Fibroblast of the aortic adventitia (primary cell): ENCODE measurements at regions not wholly inside any gene's neighbourhood (a gene's known extent, or its start where the extent isn't known, plus 50 kb on each side); places are given as distances from the start of the nearest gene placed in this dataset.

Experiments used
- DNase-seq: peaks from one replicate; pipeline ENCODE4 v3.0.0-alpha.2; 2010; ENCODE audit warnings: low read depth
- H3K4me3 ChIP-seq: 2 replicates; pipeline ENCODE4 v1.5.1; 2011; ENCODE audit warnings: low read depth, mild to moderate bottlenecking, control low read depth, low read length, moderate library complexity
- TF ChIP-seq, protein P1 (sequence below): IDR thresholded peaks from 2 replicates; pipeline ENCODE4 v1.5.1; 2011; ENCODE audit warnings: mild to moderate bottlenecking, low read length, control low read depth, inconsistent platforms; ENCODE audit not compliant: insufficient read depth

DNA sequence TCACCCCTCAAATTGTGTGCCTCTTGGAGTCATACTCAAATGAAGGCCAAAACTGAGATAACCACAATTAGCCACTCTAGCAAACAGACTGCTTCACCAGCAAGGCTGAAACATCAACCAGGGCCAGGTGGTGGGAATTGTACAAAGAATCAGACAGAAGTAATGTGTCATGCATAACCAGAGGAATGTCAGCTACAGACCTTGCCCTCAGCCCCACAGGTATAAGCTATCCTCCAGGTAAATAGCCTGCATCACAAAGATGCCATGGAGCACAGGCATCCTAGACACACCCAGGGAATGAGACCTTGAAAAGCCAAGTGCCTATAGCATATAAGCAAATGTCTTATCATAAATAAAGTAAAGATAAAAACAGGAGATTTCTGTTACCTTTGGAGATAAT is 242.7 kb downstream of the CETN3 start:
- H3K4me3 ChIP-seq: no peak overlapping the region
- TF ChIP-seq, protein P1, sequence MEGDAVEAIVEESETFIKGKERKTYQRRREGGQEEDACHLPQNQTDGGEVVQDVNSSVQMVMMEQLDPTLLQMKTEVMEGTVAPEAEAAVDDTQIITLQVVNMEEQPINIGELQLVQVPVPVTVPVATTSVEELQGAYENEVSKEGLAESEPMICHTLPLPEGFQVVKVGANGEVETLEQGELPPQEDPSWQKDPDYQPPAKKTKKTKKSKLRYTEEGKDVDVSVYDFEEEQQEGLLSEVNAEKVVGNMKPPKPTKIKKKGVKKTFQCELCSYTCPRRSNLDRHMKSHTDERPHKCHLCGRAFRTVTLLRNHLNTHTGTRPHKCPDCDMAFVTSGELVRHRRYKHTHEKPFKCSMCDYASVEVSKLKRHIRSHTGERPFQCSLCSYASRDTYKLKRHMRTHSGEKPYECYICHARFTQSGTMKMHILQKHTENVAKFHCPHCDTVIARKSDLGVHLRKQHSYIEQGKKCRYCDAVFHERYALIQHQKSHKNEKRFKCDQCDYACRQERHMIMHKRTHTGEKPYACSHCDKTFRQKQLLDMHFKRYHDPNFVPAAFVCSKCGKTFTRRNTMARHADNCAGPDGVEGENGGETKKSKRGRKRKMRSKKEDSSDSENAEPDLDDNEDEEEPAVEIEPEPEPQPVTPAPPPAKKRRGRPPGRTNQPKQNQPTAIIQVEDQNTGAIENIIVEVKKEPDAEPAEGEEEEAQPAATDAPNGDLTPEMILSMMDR: no peak
- DNase-seq: no peak

GRCh38 chr5:90162324-90162723 is 247.2 kb downstream of the CETN3 start:
- no peak overlapping the region for H3K4me3 ChIP-seq
- DNase-seq: no peak
- TF ChIP-seq, protein P1: no peak

- TF ChIP-seq, protein P1: peak; percentile 42
- H3K4me3 ChIP-seq: no peak overlapping the region
- peak; percentile 76 for DNase-seq
These were observed 248.1 kb downstream of the CETN3 start for GRCh38 chr5:90161414-90161813.

- H3K4me3 ChIP-seq: no peak overlapping the region
- TF ChIP-seq, protein P1: no peak
- DNase-seq: no peak
These were observed 251.4 kb downstream of the CETN3 start for GRCh38 chr5:90158131-90158530.

GRCh38 chr5:90153031-90153430 is 256.5 kb downstream of the CETN3 start:
- TF ChIP-seq, protein P1: no peak
- no peak overlapping the region for H3K4me3 ChIP-seq
- peak; percentile 58 for DNase-seq

GRCh38 chr5:90144625-90145327 is 264.8 kb downstream of the CETN3 start:
- H3K4me3 ChIP-seq: no peak overlapping the region
- peak; percentile 29 for DNase-seq
- TF ChIP-seq, protein P1: no peak

GRCh38 chr5:90142541-90142940 is 267.0 kb downstream of the CETN3 start:
- DNase-seq: no peak
- no peak overlapping the region for H3K4me3 ChIP-seq
- TF ChIP-seq, protein P1: no peak
